NT2/D1 (cell line): ENCODE measurements at regions not wholly inside any gene's neighbourhood (a gene's known extent, or its start where the extent isn't known, plus 50 kb on each side); places are given as distances from the start of the nearest gene placed in this dataset.

Experiments used
- SUZ12 ChIP-seq: IDR thresholded peaks from 2 replicates; pipeline ENCODE4 v1.6.1; 2011; ENCODE audit not compliant: insufficient read length, insufficient read depth; ENCODE audit errors: extremely low read depth
- YY1 ChIP-seq: IDR thresholded peaks from 2 replicates; pipeline ENCODE4 v1.6.1; 2011; ENCODE audit not compliant: insufficient read length, insufficient read depth
- ZNF274 ChIP-seq: IDR thresholded peaks from 2 replicates; pipeline ENCODE4 v1.6.1; 2011; ENCODE audit warnings: mild to moderate bottlenecking, low read depth, low read length

- TF ChIP-seq YY1, result no peak
- no peak for TF ChIP-seq ZNF274
- no peak for TF ChIP-seq SUZ12
These were observed 859.5 kb upstream of the CNTNAP5 start for GRCh38 chr2:123165616-123166015.
